T-cell (primary cell): ENCODE measurements at regions not wholly inside any gene's neighbourhood (a gene's known extent, or its start where the extent isn't known, plus 50 kb on each side); places are given as distances from the start of the nearest gene placed in this dataset.
"Not testable (repeated sequence)": the region's sequence is repeated elsewhere in the genome, so short reads cannot be mapped to it uniquely, and the experiment has no call there.

ENCODE experiments used
- ATAC-seq, 4 experiments: fragments of 200-7000 bp in 3 of 4; fragments of 150-1000 bp in 1 of 4; cut with Tn5 transposase; replicated peaks in 1 of 4; 1 replicate in 3 of 4; 2 replicates in 1 of 4; pipeline ENCODE4 v1.10.0; 2021; ENCODE audit warnings: moderate library complexity in 3 of 4, mild to moderate bottlenecking in 2 of 4, moderate number of reproducible peaks in 1 of 4
- CTCF ChIA-PET, 2 donors: fragments of 300-600 bp; sonication (Branson Sonifier 250); formaldehyde crosslinking; loops; one replicate each; lab custom pipeline; 2022; ENCODE audit warnings: antibody characterized with exemption in 2 of 2; lab: Charles Lee
- POLR2A ChIA-PET, 2 donors: fragments of 300-600 bp; sonication (Branson Sonifier 250); formaldehyde crosslinking; loops; one replicate each; lab custom pipeline; 2022; ENCODE audit warnings: antibody characterized with exemption in 2 of 2; lab: Charles Lee
- DNase-seq, 35 experiments: peaks; one replicate each; pipeline versions ENCODE4 v3.0.0 to v3.0.0-alpha.2; 2013 to 2023
- H3K27ac ChIP-seq: one replicate; pipeline ENCODE4 v1.5.1; 2013; ENCODE audit warnings: low read length
- H3K27me3 ChIP-seq, 2 experiments: replicated peaks in 1 of 2; 1 replicate in 1 of 2; 2 replicates in 1 of 2; pipeline versions ENCODE4 v1.6.1 to v1.7.0; 2013; ENCODE audit warnings: low read length in 1 of 2, mixed read lengths in 1 of 2; ENCODE audit not compliant: control insufficient read depth in 2 of 2, insufficient read depth in 2 of 2; ENCODE audit errors: extremely low read depth in 1 of 2
- H3K36me3 ChIP-seq, 2 donors: 1 replicate in 1 of 2; 2 replicates in 1 of 2; pipeline versions ENCODE4 v1.6.1 to v1.7.0; 2013; ENCODE audit warnings: low read length in 1 of 2; ENCODE audit not compliant: control insufficient read depth in 2 of 2, insufficient read depth in 1 of 2; ENCODE audit errors: extremely low read depth in 1 of 2
- H3K4me1 ChIP-seq, 2 experiments: 1 replicate in 1 of 2; 2 replicates in 1 of 2; pipeline versions ENCODE4 v1.6.1 to v1.7.0; 2013; ENCODE audit warnings: low read length in 2 of 2, mixed read lengths in 1 of 2; ENCODE audit not compliant: insufficient read depth in 2 of 2, control insufficient read depth in 1 of 2; ENCODE audit errors: extremely low read depth in 1 of 2
- H3K4me3 ChIP-seq, 2 donors: 1 replicate in 1 of 2; 2 replicates in 1 of 2; pipeline versions ENCODE4 v1.5.1 to v1.7.0; 2013; ENCODE audit warnings: mild to moderate bottlenecking in 2 of 2, low read length in 1 of 2, moderate library complexity in 1 of 2; ENCODE audit not compliant: control insufficient read depth in 1 of 2; ENCODE audit errors: extremely low read depth in 1 of 2
- H3K9me3 ChIP-seq: 2 replicates; pipeline ENCODE4 v1.7.0; 2013
- H3K27ac Mint-ChIP-seq, 2 donors: one replicate each; pipeline ENCODE4 v1.8.0; 2020 to 2021; ENCODE audit warnings: mild to moderate bottlenecking in 2 of 2, mixed read lengths in 2 of 2
- H3K27me3 Mint-ChIP-seq, 2 donors: one replicate each; pipeline ENCODE4 v1.8.0; 2021 to 2022; ENCODE audit warnings: mixed read lengths in 2 of 2
- H3K36me3 Mint-ChIP-seq: one replicate; pipeline ENCODE4 v1.8.0; 2021; ENCODE audit warnings: mixed read lengths
- H3K4me1 Mint-ChIP-seq, 3 donors: one replicate each; pipeline ENCODE4 v1.8.0; 2020 to 2022; ENCODE audit warnings: mixed read lengths in 3 of 3, mild to moderate bottlenecking in 1 of 3
- H3K4me3 Mint-ChIP-seq, 3 donors: one replicate each; pipeline ENCODE4 v1.8.0; 2020 to 2022; ENCODE audit warnings: mild to moderate bottlenecking in 3 of 3, mixed read lengths in 3 of 3, moderate library complexity in 3 of 3
- H3K9me3 Mint-ChIP-seq, 3 donors: one replicate each; pipeline ENCODE4 v1.8.0; 2020 to 2022; ENCODE audit warnings: mixed read lengths in 3 of 3
- WGBS: methylation state at CpG from one replicate; pipeline ENCODE4 v1.1.5; 2013; ENCODE audit warnings: missing lambda C conversion rate; ENCODE audit not compliant: insufficient coverage; 5-methylcytosine and 5-hydroxymethylcytosine counted together

GRCh38 chr4:153106736-153107135, 97.5 kb upstream of the TRIM2 start:
- POLR2A ChIA-PET, H3K27me3 ChIP-seq, H3K27ac Mint-ChIP-seq, H3K4me3 ChIP-seq, H3K36me3 Mint-ChIP-seq, H3K4me3 Mint-ChIP-seq, H3K36me3 ChIP-seq, DNase-seq, H3K9me3 ChIP-seq, ATAC-seq, H3K4me1 ChIP-seq, H3K27me3 Mint-ChIP-seq, H3K27ac ChIP-seq: not testable (repeated sequence)
- 100% methylated on average over 2 of the region's 2 CpGs for WGBS
- peaks cover 0 to 11% (median 5%) of the 10 kb centered on the region in 3 donors for H3K9me3 Mint-ChIP-seq
- peaks cover 4 to 12% (median 9%) of the 10 kb centered on the region in 3 donors for H3K4me1 Mint-ChIP-seq
- CTCF ChIA-PET: interaction anchor here (1.0 to 1.7 kb wide), 4 partner anchors 20 to 24 kb away, joined by 3 to 11 read pairs (median 6); no protein-coding TSS in a partner anchor

- no peaks in the 10 kb centered on the region for H3K27me3 Mint-ChIP-seq
- peaks cover 0 to 7% of the 10 kb centered on the region in 2 experiments for H3K27me3 ChIP-seq
- POLR2A ChIA-PET: no interaction called here
These were observed 97.0 kb upstream of the TRIM2 start for GRCh38 chr4:153107246-153107645.

GRCh38 chr4:153109296-153109849, 94.9 kb upstream of the TRIM2 start:
- H3K9me3 Mint-ChIP-seq: peaks cover 0 to 11% (median 5%) of the 10 kb centered on the region in 3 donors
- H3K27me3 Mint-ChIP-seq: no peaks in the 10 kb centered on the region
- CTCF ChIA-PET: interaction anchor here in 1 of 2 donors (0.6 to 1.0 kb wide), 4 partner anchors 24 to 257 kb away, joined by 3 to 5 read pairs (median 3); no protein-coding TSS in a partner anchor
- Histone ChIP-seq H3K4me3 (no peak overlapping the region), H3K36me3 (no peaks in the 10 kb centered on the region), H3K4me1 (peaks cover 20 to 30% of the 10 kb centered on the region in 2 experiments), H3K27me3 (peaks cover 0 to 7% of the 10 kb centered on the region in 2 experiments), H3K9me3 (no peaks in the 10 kb centered on the region), H3K27ac (no peak overlapping the region)
- 100% methylated on average over 1 of the region's 3 CpGs for WGBS
- no peak overlapping the region for H3K4me3 Mint-ChIP-seq
- DNase-seq: no peak
- no peak for ATAC-seq
- H3K36me3 Mint-ChIP-seq: peaks cover 4% of the 10 kb centered on the region
- H3K4me1 Mint-ChIP-seq: peaks cover 3 to 8% (median 8%) of the 10 kb centered on the region in 3 donors
- H3K27ac Mint-ChIP-seq: no peak overlapping the region
- POLR2A ChIA-PET: no interaction called here

More at GRCh38 chr4:153107246-153107645, 97.0 kb upstream of the TRIM2 start:
- Mint-ChIP-seq H3K9me3 (peaks cover 0 to 11% (median 5%) of the 10 kb centered on the region in 3 donors), H3K36me3 (peaks cover 4% of the 10 kb centered on the region), H3K4me3 (no peak overlapping the region), H3K27ac (no peak overlapping the region), H3K4me1 (peaks cover 4 to 12% (median 9%) of the 10 kb centered on the region in 3 donors)
- ATAC-seq: no peak
- Histone ChIP-seq H3K9me3 (no peaks in the 10 kb centered on the region), H3K27ac (no peak overlapping the region), H3K4me1 (peaks cover 3 to 9% of the 10 kb centered on the region in 2 experiments), H3K4me3 (no peak overlapping the region), H3K36me3 (no peaks in the 10 kb centered on the region)
- CTCF ChIA-PET: interaction anchor here in 1 of 2 donors (1.5 kb wide), 1 partner anchor 21 kb away, joined by 5 read pairs; no protein-coding TSS in a partner anchor
- WGBS: no CpG with 5 or more reads among the region's 8 CpGs
- DNase-seq: no peak

GRCh38 chr4:153110739-153111138, 93.5 kb upstream of the TRIM2 start:
- 89% methylated on average over 5 of the region's 6 CpGs for WGBS
- DNase-seq (no peak), ATAC-seq (no peak)
- Histone ChIP-seq H3K27me3 (peaks cover 0 to 7% of the 10 kb centered on the region in 2 experiments), H3K4me3 (no peak overlapping the region), H3K9me3 (no peaks in the 10 kb centered on the region), H3K36me3 (no peaks in the 10 kb centered on the region), H3K4me1 (peaks cover 27 to 44% of the 10 kb centered on the region in 2 experiments), H3K27ac (no peak overlapping the region)
- Mint-ChIP-seq H3K36me3 (peaks cover 4% of the 10 kb centered on the region), H3K4me1 (peaks cover 2 to 5% (median 3%) of the 10 kb centered on the region in 3 donors), H3K27me3 (no peaks in the 10 kb centered on the region), H3K9me3 (peaks cover 0 to 6% (median 0%) of the 10 kb centered on the region in 3 donors), H3K4me3 (no peak overlapping the region), H3K27ac (no peak overlapping the region)
- CTCF ChIA-PET: interaction anchor here (0.6 to 2.1 kb wide), 4 partner anchors 16 to 141 kb away, joined by 3 to 8 read pairs (median 8); no protein-coding TSS in a partner anchor
- POLR2A ChIA-PET: interaction anchor here (0.5 to 1.0 kb wide), 3 partner anchors 16 to 490 kb away, joined by 3 to 4 read pairs (median 4); no protein-coding TSS in a partner anchor

- peaks cover 33 to 52% of the 10 kb centered on the region in 2 experiments for H3K4me1 ChIP-seq
- DNase-seq (peak in 5 of 35 experiments; percentile 9 to 27 (median 22)), ATAC-seq (no peak)
- H3K27ac Mint-ChIP-seq: no peak overlapping the region
- no peaks in the 10 kb centered on the region for H3K36me3 ChIP-seq
- CTCF ChIA-PET: interaction anchor here (0.6 to 4.5 kb wide), 6 partner anchors 15 to 142 kb away, joined by 3 to 24 read pairs (median 8); no protein-coding TSS in a partner anchor
- no peaks in the 10 kb centered on the region for H3K27me3 Mint-ChIP-seq
- POLR2A ChIA-PET: interaction anchor here (0.5 to 1.0 kb wide), 3 partner anchors 8 to 433 kb away, joined by 3 to 5 read pairs (median 4); no protein-coding TSS in a partner anchor
- no peaks in the 10 kb centered on the region for H3K9me3 ChIP-seq
- WGBS: 96% methylated on average over 4 of the region's 10 CpGs
- no peak overlapping the region for H3K4me3 Mint-ChIP-seq
- no peaks in the 10 kb centered on the region for H3K36me3 Mint-ChIP-seq
- peaks cover 2 to 5% (median 3%) of the 10 kb centered on the region in 3 donors for H3K4me1 Mint-ChIP-seq
- no peak overlapping the region for H3K4me3 ChIP-seq
- H3K27ac ChIP-seq: no peak overlapping the region
- H3K27me3 ChIP-seq: peaks cover 0 to 7% of the 10 kb centered on the region in 2 experiments
- no peaks in the 10 kb centered on the region for H3K9me3 Mint-ChIP-seq
These were observed 92.7 kb upstream of the TRIM2 start for GRCh38 chr4:153111426-153112040.

GRCh38 chr4:153112041-153112441, 92.2 kb upstream of the TRIM2 start:
- Mint-ChIP-seq H3K4me3 (no peak overlapping the region), H3K36me3 (no peaks in the 10 kb centered on the region), H3K4me1 (peaks cover 2 to 5% (median 3%) of the 10 kb centered on the region in 3 donors), H3K9me3 (no peaks in the 10 kb centered on the region), H3K27ac (no peak overlapping the region), H3K27me3 (no peaks in the 10 kb centered on the region)
- peaks cover 36 to 54% of the 10 kb centered on the region in 2 experiments for H3K4me1 ChIP-seq
- WGBS: 80% methylated on average over 10 of the region's 10 CpGs
- H3K27ac ChIP-seq: no peak overlapping the region
- ATAC-seq (peak in 3 of 4 experiments; percentile 11 to 28 (median 14)), DNase-seq (peak in 32 of 35 experiments; percentile 8 to 75 (median 55))
- no peak overlapping the region for H3K4me3 ChIP-seq
- CTCF ChIA-PET: interaction anchor here (0.5 to 4.5 kb wide), 7 partner anchors 15 to 545 kb away, joined by 3 to 24 read pairs (median 3); no protein-coding TSS in a partner anchor
- no peaks in the 10 kb centered on the region for H3K36me3 ChIP-seq
- H3K9me3 ChIP-seq: no peaks in the 10 kb centered on the region
- POLR2A ChIA-PET: interaction anchor here in 1 of 2 donors (1.0 kb wide), 1 partner anchor 8 kb away, joined by 5 read pairs; no protein-coding TSS in a partner anchor
- H3K27me3 ChIP-seq: peaks cover 0 to 5% of the 10 kb centered on the region in 2 experiments
